Activated CD8-positive, alpha-beta memory T cell treated with anti-CD3 and anti-CD28 coated beads for 36 hours (primary cell): ENCODE measurements at regions not wholly inside any gene's neighbourhood (a gene's known extent, or its start where the extent isn't known, plus 50 kb on each side); places are given as distances from the start of the nearest gene placed in this dataset.

Experiments
- CTCF ChIA-PET: fragments of 350-600 bp; sonication (Branson Sonifier 250); formaldehyde crosslinking; loops from one replicate; lab custom pipeline; 2021; ENCODE audit warnings: antibody characterized with exemption; lab: Charles Lee
- POLR2A ChIA-PET: fragments of 350-600 bp; sonication (Branson Sonifier 250); formaldehyde crosslinking; loops from one replicate; lab custom pipeline; 2021; ENCODE audit warnings: antibody characterized with exemption; lab: Charles Lee

DNA sequence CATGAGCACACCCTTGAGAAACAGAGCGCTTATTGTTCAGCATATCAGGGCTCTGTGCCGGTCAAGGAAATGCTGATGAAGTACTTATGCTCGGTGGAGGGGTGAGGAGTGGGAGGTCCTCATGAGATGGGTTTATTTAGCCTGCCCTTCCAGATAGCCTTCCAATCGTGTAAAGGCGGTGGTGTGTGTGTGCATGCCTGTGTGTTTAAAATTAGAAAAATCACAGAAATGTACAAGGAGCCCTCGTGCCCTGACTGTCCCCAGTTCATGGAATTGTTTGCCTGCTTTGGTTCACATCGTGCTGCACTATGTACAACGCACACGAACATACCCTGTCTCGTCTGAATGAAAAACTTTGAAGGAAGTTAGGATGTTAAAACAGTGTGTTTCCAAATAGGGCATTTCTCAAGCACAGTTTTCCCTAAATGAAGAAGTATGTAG, 158.6 kb downstream of the AQP4 start:
- ChIA-PET CTCF (interaction anchor here (0.7 kb wide), 1 partner anchor 484 kb away, joined by 3 read pairs; no protein-coding TSS in a partner anchor), POLR2A (no interaction called here)

DNA sequence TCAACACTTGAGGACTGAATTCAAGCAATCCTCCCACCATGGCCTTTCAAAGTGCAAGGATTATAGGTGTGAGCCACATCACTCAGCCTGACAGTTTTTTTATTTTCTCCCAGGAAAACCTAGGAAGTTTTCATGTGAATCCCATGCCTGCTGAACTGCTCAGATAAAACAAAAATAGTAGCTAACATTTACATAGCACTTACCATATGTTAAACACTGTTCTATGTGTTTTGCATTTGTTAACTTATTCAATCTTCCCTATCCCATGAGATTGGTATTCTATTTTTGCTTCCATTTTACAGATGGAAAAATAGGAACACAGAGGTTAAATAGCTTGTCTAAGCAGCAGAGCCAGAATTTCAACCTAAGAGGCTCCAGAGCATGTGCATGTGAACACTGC, 157.4 kb upstream of the KCTD1 start:
- CTCF ChIA-PET: no interaction called here

DNA sequence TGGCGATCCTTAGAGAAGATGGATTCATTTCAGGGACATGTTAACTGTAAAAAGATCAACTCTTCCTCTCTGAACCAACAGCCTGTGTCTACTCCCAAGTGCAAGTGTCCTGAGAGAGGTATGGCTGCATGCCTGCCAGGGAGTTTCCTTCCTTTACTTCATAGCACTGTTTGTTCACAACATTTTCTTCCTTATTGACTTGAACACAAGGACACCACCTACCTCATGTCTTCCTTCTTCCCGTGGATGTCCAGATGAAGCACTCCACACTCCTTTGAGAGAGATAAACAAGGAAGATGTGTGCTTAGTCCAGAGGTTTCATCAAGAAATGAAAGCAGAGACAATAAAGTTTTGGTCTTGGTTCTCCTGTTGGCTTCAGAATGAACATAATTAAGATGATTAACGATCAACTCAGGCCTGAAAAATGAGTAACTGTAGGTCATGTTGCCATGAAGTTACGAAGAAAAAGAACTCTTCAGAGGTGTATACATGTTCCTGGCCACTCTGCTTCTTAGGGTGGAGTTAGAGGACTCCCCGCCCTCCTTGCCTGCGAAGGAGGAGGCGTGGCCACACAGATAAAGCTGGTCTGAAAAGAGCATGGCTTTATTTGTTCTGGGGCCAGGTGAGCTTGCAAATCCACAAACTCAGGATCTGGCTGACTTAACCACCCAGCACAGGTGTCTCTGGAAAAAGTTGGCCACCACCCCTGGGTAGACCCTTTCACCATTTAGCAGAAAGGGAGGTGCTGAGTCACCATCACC, 155.0 kb upstream of the KCTD1 start:
- ChIA-PET CTCF (no interaction called here), POLR2A (no interaction called here)

More for the DNA sequence above, 157.4 kb upstream of the KCTD1 start:
- POLR2A ChIA-PET: no interaction called here

DNA sequence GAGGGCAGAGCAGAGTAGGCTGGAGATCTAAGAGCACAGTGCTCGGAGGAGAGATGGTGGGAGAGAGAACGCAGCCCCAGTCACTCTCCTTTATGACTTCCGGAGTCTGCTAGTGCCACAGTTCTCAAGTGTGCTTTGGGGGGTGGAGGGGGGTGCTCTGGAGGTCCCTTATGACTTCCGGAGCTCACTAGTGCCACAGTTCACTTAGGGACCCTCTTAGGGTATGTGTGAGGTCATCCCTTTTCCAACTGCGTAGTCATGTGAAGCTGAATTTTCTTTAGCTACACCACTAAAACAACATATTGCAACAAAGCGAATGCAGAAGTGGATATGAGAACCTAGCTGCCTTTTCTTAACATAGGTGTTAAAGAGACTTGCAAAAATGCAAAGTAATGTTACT, 153.7 kb upstream of the KCTD1 start:
- CTCF ChIA-PET: no interaction called here

DNA sequence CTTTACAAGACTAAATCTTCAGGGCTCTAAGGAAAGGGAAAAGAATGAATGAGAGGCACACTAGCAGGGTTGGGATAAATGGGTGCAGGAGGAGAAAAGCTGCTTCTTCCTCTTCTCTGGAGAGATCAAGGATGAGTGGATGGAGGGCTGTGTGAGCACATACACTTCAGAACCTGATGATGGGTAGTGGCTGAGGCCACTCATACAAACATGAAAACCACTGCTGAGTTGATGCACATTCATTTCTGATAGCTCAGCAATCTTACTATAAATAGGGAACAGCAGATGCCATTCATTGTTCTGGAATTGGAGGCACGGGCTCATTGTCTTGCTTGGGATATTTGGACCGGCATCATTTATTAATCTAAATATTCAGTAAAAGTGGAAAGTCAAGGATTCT, 152.4 kb upstream of the KCTD1 start:
- ChIA-PET CTCF (no interaction called here), POLR2A (no interaction called here)

More for the DNA sequence above, 153.7 kb upstream of the KCTD1 start:
- POLR2A ChIA-PET: no interaction called here

DNA sequence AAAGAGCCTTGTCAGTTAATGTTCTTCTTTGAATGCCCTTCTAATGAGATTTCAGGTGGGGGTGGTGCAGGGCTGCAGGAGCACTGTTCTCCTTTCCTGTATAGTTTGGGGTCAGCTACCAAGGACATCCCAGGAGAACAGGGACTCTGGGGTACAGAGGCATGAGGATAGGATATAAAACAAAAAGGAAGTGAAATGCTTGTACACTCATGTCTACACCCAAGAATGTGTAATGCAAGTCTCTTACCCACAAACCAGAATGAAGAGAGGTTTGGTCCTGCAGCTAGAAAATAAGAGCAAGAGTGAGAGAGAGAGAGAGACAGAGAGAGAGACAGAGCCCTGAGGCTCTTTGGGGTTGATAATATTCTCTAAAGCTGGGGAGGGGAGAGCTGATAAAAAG, 151.8 kb upstream of the KCTD1 start:
- ChIA-PET CTCF (no interaction called here), POLR2A (no interaction called here)

DNA sequence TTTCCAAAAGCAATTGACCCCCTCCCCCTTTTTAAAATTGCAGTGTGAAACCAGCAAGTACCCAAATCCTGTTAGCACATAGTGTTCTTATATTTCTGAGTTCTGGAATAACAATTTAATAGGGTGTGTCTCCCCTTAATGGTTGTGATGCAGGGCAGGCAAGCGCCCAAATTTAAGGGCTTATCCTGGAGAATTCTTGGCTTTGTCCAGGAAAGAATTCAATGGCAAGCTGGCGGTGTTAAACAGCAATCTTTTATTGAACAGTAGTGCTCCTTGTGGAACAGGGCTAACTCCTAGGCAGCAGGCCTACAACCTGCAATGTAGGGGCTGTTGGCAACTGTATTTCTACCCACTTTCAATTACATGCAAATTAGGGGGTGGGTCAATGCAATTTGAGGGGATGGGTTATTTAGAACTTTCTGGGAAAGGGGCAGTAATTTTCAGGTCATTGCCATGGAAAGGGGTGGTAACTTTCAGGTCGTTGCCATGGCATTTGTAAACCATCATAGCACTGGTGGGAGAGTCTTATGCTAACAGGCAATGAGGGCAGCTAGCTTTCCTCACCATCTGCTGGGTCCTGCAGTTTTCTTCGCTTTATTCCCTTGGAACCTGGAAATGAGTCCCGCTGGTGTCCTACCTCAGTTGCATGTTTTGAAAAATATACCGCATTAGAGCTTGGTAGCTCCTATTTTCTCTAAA, 149.0 kb upstream of the KCTD1 start:
- POLR2A ChIA-PET: no interaction called here
- CTCF ChIA-PET: no interaction called here

DNA sequence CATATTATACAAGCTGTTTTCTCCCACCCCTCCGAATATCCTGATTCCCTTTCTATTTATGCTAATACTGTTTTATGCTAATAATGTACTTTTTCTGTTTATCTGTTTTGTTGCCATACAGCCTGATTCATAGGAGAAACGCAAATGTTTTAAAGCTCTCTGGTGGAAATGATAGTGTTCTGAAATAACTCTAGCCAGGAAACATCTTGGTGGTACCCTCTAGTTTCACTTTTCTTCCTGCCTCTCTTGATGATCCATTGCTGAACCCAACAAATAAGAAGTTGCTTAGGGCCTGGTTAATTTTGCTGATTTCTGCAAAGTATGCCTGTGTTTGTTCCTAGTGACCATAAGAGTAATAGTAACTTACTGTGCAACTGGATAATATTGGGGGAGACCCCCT, 148.4 kb upstream of the KCTD1 start:
- ChIA-PET CTCF (no interaction called here), POLR2A (interaction anchor here (0.6 kb wide), 1 partner anchor 26 kb away, joined by 3 read pairs; no protein-coding TSS in a partner anchor)

DNA sequence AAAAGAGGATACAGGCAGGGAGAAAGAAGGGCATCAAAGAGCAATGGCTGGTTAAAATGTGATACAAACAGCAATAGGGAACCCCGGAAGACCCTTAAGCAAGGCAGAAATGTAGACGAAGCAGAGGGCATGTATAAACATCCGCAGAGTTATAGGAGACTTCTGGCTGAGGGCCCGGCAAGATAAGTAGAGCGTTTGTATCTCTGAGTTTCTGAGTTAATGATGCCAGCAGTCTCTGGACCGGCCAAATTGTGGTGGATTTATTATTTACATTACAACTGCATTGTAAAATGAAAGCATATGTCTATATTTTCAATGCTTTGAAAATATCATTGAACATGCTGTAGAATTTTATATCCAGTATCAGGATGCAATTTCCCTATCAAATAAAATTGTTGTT, 148.0 kb upstream of the KCTD1 start:
- ChIA-PET POLR2A (interaction anchor here (0.6 kb wide), 1 partner anchor 25 kb away, joined by 3 read pairs; no protein-coding TSS in a partner anchor), CTCF (no interaction called here)

DNA sequence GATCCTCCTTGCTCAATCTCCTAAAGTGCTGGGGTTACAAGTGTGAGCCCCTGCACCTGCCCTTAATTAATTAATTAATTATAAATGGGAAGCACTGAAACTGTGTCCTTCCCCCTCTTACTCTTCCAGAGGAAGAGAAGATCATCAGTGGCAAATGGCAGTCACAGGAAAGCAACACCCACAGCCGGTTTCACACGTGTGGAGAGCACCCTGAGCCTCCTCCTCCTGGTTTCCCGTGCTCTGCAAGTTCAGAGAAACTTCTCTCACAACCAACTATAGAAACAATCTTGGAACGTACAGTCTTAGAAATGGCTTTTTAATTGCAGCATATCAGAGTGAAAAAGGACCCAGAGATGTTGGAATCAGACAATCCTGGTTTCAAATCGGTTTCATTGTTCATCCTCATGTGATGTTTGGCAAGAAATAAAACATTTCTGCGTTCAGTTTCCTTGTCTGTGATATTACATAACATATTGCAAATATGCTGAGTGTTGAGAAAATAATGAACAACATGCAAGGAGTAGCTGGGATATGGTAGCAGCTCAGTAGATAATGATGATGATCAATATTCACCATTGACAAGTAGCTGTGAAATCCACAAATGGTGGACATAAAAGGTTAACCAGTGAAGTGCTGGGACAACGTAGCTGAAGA, 141.0 kb upstream of the KCTD1 start:
- CTCF ChIA-PET: interaction anchor here (0.5 kb wide), 1 partner anchor 63 kb away, joined by 6 read pairs; no protein-coding TSS in a partner anchor
- POLR2A ChIA-PET: no interaction called here

DNA sequence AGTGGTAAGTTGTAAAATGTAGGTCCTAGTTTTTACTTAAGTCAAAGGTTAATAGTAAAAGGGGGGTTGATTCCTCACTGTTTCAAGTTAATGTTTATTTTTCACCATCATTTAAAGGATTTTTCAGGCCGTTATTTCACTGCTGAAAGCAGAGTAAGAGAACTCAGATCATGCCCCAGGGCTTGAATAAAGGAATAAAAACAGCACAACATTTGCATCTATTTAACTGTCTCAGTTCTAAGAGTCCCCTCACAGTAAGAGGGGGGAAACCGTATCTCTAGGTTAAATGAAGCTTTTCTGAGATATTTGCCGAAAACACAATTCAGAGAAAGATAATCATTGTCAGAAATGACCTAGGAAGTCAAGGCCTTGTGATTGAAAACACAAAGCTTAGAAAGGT, 138.2 kb upstream of the KCTD1 start:
- CTCF ChIA-PET: no interaction called here
- POLR2A ChIA-PET: no interaction called here

DNA sequence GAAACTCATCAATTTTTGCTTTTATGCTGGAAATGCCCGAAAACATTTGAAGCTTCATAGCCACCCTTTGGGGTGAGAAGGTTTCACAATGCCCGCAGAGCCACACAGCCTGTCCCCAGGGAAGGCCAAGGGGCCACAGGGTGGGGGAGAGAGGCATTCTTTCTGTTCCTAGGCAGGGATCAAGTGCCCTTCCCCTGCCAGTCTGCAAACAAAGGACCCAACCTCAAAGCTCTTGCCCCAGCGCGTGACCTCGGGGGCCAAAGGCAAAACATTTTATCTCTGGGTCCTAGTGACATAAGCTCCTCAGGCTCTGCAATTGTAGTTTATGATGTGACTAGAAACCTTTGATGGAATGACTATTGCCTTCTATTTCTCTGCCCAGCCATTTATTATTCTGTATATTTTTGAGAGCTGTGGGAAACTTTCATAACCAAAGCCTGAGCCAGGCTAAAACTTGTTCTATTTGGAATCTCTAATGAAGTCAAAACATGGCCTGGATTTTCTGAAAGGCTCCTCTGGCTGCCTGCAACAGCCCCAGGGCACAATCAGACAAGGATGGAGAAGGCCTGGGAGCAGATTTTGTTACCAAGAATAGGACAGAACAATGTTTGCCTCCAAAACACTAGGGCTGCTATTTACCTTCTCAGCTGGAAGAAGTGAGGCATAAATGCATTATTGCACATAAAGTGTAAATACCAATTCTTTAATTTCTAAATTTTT, 137.2 kb upstream of the KCTD1 start:
- CTCF ChIA-PET: no interaction called here
- POLR2A ChIA-PET: no interaction called here

DNA sequence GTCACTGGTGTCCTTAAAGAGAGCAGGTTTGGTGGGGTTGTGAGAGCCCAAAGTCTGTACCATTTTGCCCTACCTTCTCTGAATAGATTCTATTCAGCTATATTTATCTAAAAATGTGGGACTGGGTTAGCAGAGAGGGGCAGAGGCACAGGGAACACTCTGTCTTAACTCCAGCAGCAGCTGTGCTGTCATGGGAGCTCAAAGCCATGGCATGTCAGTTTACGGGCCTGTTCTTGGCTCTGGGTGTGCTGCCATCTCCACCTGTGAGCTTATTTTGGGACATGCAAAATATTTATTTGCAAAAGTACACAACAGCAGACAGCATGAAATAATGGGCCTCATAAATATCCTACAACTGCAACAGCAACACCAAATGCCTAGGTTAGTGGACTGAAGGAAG, 129.6 kb upstream of the KCTD1 start:
- POLR2A ChIA-PET: no interaction called here

DNA sequence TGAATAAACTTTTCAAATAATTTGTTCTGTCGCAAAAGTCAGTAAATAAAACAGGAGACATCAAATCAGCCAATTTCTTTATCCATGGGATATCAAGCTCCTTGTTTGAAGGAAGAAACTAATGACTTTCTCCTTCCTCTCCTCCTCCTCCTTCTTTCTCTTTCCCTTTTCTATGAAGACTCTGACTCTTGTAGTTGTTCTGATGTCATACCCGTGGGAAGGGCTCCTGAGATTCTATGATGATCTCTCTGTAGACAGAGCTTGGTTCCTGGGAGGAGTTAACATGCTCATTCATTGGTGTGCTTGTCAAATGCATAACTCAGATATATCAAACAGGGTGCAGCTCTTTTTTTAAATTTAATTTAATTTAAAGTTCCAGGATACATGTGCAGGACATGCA, 118.7 kb upstream of the KCTD1 start:
- ChIA-PET CTCF (no interaction called here), POLR2A (no interaction called here)

More for the DNA sequence above, 129.6 kb upstream of the KCTD1 start:
- CTCF ChIA-PET: no interaction called here

DNA sequence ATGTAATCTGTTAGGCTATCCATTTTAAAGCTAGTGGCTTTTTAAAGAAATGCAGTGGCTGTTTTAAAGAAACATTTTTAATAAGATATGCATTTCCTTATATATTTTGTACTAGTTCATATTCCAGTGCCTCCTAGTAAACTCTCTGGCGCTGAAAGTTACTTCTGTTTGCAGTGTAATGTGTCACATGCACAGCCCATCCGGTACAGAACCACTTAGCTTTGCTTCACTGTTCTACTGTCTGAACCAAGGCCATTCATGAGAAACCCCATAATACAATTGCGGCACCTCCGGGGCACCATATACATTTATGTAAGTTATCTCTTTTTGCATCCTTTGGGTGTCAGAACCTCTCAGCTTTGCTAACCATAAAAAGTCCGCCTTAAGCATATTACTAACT, 114.6 kb upstream of the KCTD1 start:
- CTCF ChIA-PET: no interaction called here
- POLR2A ChIA-PET: no interaction called here

DNA sequence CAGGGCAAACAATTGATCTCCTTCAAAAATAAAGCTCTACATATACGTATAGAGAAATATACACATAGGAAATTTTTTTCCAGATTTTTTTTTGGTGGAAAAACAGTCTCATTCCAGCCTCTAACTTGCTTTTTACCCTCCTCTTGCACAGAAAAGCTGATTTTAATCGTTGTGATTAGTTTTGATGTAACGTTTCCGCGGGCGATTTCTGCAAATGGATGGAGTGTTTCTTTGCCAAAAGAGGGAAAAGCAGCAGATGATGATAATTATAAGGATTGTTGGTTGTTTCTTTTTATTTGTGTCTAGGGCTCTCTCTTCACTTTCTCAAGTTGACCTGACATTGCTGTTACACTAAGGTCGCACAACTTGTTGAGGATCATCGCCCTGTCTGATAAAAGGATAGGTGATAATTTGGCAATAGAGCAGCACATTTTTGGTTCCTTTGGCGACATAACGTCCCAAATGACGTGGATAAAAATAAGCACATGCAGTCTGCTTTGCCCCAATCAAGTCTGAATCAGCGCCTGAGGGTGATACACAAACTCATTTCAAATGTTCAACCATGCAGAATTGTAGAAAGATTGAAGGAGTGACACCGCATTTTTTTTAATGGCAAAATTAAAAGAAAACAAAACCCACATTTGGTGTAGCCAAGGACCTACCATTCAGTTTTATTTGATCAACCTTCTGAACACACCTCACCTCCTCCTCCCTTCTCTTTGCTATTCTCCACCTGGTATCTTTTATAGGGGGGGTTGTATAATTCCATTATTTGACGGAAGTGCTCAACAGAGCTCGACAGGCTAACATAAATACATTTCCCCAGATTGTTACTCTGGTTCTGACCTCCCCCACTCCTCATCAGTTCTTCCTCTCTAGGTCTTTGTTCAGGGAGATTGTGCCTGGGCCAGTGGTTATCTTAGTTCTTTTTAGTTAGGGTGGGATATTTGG, 109.6 kb upstream of the KCTD1 start:
- CTCF ChIA-PET: no interaction called here
- POLR2A ChIA-PET: no interaction called here

DNA sequence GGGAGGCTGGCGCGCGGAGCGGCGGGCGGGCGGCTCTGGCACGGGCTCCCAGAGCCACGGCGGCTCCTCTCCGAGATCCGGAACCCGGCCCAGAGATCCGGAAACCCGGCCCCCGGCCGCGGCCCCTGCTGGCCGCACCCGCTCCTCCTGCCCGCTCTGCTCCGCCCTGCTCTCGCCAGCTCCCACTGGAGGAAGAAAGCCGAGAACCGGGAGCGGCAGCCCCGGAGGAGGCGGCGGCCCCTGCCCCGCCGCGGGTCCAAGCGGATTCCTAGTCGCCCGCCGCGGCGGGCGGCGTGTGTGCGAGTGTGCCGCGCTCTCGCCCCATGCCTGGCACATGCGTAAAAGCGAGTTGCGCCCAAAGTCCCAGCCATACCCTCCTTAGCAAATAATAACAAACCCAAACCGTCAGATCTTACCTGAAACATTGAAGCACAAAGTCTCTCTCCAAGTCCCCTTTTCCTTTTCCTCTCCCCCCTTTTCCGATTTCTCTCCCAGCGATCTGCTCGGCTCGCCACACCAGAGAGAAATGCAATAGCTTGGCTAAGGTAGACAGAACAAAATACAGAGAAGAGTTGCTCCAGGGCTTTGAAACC, 108.7 kb upstream of the KCTD1 start:
- ChIA-PET POLR2A (no interaction called here), CTCF (no interaction called here)

DNA sequence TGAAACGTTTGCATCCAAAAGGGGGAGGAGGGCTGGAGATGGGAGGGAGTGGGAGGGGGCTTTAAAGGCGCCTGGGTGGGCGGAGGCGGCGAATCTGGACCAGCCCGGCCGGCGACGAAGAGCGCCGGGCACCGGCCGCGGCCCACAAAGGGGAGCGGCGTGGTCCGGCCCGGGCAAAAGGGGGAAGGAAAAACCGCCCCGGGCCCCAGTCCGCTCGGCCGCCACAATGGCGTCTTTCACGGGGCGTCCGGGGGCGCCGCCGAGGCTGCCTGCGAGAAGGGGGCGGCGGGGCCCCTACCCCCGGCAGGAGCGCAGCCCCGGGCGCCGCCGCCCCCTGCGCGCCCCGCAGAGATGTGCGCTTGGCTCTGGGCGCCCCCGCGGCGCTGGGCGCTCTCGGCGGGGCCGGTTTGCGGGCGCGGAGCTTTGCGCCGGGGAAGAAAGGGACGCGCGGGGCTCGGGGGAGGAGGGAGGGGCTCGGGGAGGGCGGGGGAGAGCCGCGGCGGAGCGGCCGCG, 108.1 kb upstream of the KCTD1 start:
- ChIA-PET CTCF (no interaction called here), POLR2A (no interaction called here)
